Ovary (tissue), 3 donors: ENCODE measurements at regions not wholly inside any gene's neighbourhood (a gene's known extent, or its start where the extent isn't known, plus 50 kb on each side); places are given as distances from the start of the nearest gene placed in this dataset.

Experiments used
- EP300 ChIP-seq: sonication (generic); formaldehyde crosslinking; IDR thresholded peaks from one replicate; pipeline ENCODE4 v1.6.1; 2017; ENCODE audit warnings: antibody characterized with exemption
- POLR2A ChIP-seq: fragments of 450-650 bp; IDR thresholded peaks from one replicate; pipeline ENCODE4 v1.6.1; 2017; ENCODE audit warnings: antibody characterized with exemption, mild to moderate bottlenecking, moderate library complexity
- TF ChIP-seq, protein P1 (sequence below), 3 donors: fragments of 450-650 bp in 2 of 3; fragments of 200-600 bp in 1 of 3; IDR thresholded peaks; one replicate each; pipeline versions ENCODE4 v1.5.1 to v1.8.0; 2016 to 2022; ENCODE audit warnings: antibody characterized with exemption in 3 of 3, mild to moderate bottlenecking in 1 of 3
- donor health status: DM: no; HTN: no; CAD: no.

GRCh38 chr15:79213650-79214049, 68.9 kb upstream of the ANKRD34C start:
- TF ChIP-seq, protein P1, sequence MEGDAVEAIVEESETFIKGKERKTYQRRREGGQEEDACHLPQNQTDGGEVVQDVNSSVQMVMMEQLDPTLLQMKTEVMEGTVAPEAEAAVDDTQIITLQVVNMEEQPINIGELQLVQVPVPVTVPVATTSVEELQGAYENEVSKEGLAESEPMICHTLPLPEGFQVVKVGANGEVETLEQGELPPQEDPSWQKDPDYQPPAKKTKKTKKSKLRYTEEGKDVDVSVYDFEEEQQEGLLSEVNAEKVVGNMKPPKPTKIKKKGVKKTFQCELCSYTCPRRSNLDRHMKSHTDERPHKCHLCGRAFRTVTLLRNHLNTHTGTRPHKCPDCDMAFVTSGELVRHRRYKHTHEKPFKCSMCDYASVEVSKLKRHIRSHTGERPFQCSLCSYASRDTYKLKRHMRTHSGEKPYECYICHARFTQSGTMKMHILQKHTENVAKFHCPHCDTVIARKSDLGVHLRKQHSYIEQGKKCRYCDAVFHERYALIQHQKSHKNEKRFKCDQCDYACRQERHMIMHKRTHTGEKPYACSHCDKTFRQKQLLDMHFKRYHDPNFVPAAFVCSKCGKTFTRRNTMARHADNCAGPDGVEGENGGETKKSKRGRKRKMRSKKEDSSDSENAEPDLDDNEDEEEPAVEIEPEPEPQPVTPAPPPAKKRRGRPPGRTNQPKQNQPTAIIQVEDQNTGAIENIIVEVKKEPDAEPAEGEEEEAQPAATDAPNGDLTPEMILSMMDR (IDR thresholded peaks at IDR 0.05) = no peak
- TF ChIP-seq EP300 (no peak), POLR2A (no peak)
